GM21360 (cell line): ENCODE measurements at regions not wholly inside any gene's neighbourhood (a gene's known extent, or its start where the extent isn't known, plus 50 kb on each side); places are given as distances from the start of the nearest gene placed in this dataset.
"Not testable (repeated sequence)": the region's sequence is repeated elsewhere in the genome, so short reads cannot be mapped to it uniquely, and the experiment has no call there.

ENCODE experiments used
- ATAC-seq: cut with Tn5 transposase; IDR thresholded peaks from one replicate; pipeline ENCODE4 v1.9.1; 2021; ENCODE audit warnings: mild to moderate bottlenecking, moderate library complexity; ENCODE audit not compliant: unreplicated experiment

- no peak for ATAC-seq
Measured at GRCh38 chr11:71182791-71183677, 69.3 kb downstream of the SHANK2 start.

GRCh38 chr11:71181566-71181965 is 70.8 kb downstream of the SHANK2 start:
- ATAC-seq = no peak

- ATAC-seq = no peak
Measured at GRCh38 chr11:71180694-71181470, 71.5 kb downstream of the SHANK2 start.

GRCh38 chr11:71179877-71180605 is 72.3 kb downstream of the SHANK2 start:
- ATAC-seq = no peak

GRCh38 chr11:71178076-71178475 is 74.3 kb downstream of the SHANK2 start:
- ATAC-seq = no peak

GRCh38 chr11:71176812-71177211 is 75.6 kb downstream of the SHANK2 start:
- no peak for ATAC-seq

GRCh38 chr11:71173709-71174108 is 78.7 kb downstream of the SHANK2 start:
- ATAC-seq = no peak

GRCh38 chr11:71172680-71173079 is 79.7 kb downstream of the SHANK2 start:
- ATAC-seq = no peak

GRCh38 chr11:71171576-71171975 is 80.8 kb downstream of the SHANK2 start:
- ATAC-seq = no peak

- ATAC-seq = no peak
Measured at GRCh38 chr11:71170624-71171423, 81.6 kb downstream of the SHANK2 start.

GRCh38 chr11:71169313-71169712 is 83.1 kb downstream of the SHANK2 start:
- no peak for ATAC-seq

GRCh38 chr11:71167814-71168213 is 84.6 kb downstream of the SHANK2 start:
- not testable (repeated sequence) for ATAC-seq

GRCh38 chr11:71165771-71166170 is 86.6 kb downstream of the SHANK2 start:
- ATAC-seq = no peak

GRCh38 chr11:71164621-71165020 is 87.8 kb downstream of the SHANK2 start:
- no peak for ATAC-seq

- ATAC-seq = no peak
Measured at GRCh38 chr11:71164186-71164585, 88.2 kb downstream of the SHANK2 start.

- ATAC-seq = no peak
Measured at GRCh38 chr11:71163371-71163770, 89.0 kb downstream of the SHANK2 start.

- ATAC-seq = no peak
Measured at GRCh38 chr11:71158936-71159335, 93.4 kb downstream of the SHANK2 start.

- not testable (repeated sequence) for ATAC-seq
Measured at GRCh38 chr11:71157676-71158075, 94.7 kb downstream of the SHANK2 start.

- no peak for ATAC-seq
Measured at GRCh38 chr11:71156301-71156700, 96.1 kb downstream of the SHANK2 start.

GRCh38 chr11:71155846-71156245 is 96.5 kb downstream of the SHANK2 start:
- ATAC-seq = no peak
